ENCODE measurements at regions not wholly inside any gene's neighbourhood (a gene's known extent, or its start where the extent isn't known, plus 50 kb on each side); places are given as distances from the start of the nearest gene placed in this dataset.

GRCh38 chr2:215851696-215852095 lies 161.7 kb downstream of the MREG start:
- no peak for DNase-seq (ENCODE audit: low read depth)
- no peaks in the 10 kb centered on the region for H3K36me3 ChIP-seq (ENCODE audit: control insufficient read depth, insufficient read depth, low read length)
- no peak overlapping the region for H3K4me3 ChIP-seq (ENCODE audit: low read depth, low read length)
- TF ChIP-seq CTCF (IDR thresholded peaks at IDR 0.05; ENCODE audit: insufficient read depth, low read depth, low read length) = no peak
- ChIA-PET CTCF (no interaction called here), POLR2A (no interaction called here)
- H3K27me3 ChIP-seq (ENCODE audit: control insufficient read depth, insufficient read depth, low read length) = no peaks in the 10 kb centered on the region

GRCh38 chr2:215851082-215851481 lies 162.3 kb downstream of the MREG start:
- CTCF ChIA-PET = interaction anchor here (0.9 kb wide), 1 partner anchor 18 kb away, joined by 4 read pairs; no protein-coding TSS in a partner anchor
- POLR2A ChIA-PET = no interaction called here
- no peaks in the 10 kb centered on the region for H3K36me3 ChIP-seq (ENCODE audit: control insufficient read depth, insufficient read depth, low read length)
- no peaks in the 10 kb centered on the region for H3K27me3 ChIP-seq (ENCODE audit: control insufficient read depth, insufficient read depth, low read length)
- no peak for TF ChIP-seq CTCF (IDR thresholded peaks at IDR 0.05; ENCODE audit: insufficient read depth, low read depth, low read length)
- no peak for DNase-seq (ENCODE audit: low read depth)
- H3K4me3 ChIP-seq (ENCODE audit: low read depth, low read length) = no peak overlapping the region

GRCh38 chr2:215850380-215850779 lies 163.0 kb downstream of the MREG start:
- DNase-seq (ENCODE audit: low read depth) = no peak
- TF ChIP-seq CTCF (IDR thresholded peaks at IDR 0.05; ENCODE audit: insufficient read depth, low read depth, low read length) = no peak
- H3K27me3 ChIP-seq (ENCODE audit: control insufficient read depth, insufficient read depth, low read length) = no peaks in the 10 kb centered on the region
- no peak overlapping the region for H3K4me3 ChIP-seq (ENCODE audit: low read depth, low read length)
- CTCF ChIA-PET = interaction anchor here (0.6 to 0.9 kb wide), 2 partner anchors 19 to 64 kb away, joined by 4 read pairs; no protein-coding TSS in a partner anchor
- POLR2A ChIA-PET = no interaction called here
- H3K36me3 ChIP-seq (ENCODE audit: control insufficient read depth, insufficient read depth, low read length) = no peaks in the 10 kb centered on the region

GRCh38 chr2:215849771-215850170 lies 163.6 kb downstream of the MREG start:
- Histone ChIP-seq H3K36me3 (ENCODE audit: control insufficient read depth, insufficient read depth, low read length) (no peaks in the 10 kb centered on the region), H3K27me3 (ENCODE audit: control insufficient read depth, insufficient read depth, low read length) (no peaks in the 10 kb centered on the region), H3K4me3 (ENCODE audit: low read depth, low read length) (no peak overlapping the region)
- DNase-seq (ENCODE audit: low read depth) = no peak
- no peak for TF ChIP-seq CTCF (IDR thresholded peaks at IDR 0.05; ENCODE audit: insufficient read depth, low read depth, low read length)
- POLR2A ChIA-PET = no interaction called here
- CTCF ChIA-PET = interaction anchor here (0.6 kb wide), 1 partner anchor 65 kb away, joined by 4 read pairs; no protein-coding TSS in a partner anchor

GRCh38 chr2:215848698-215849097 lies 164.7 kb downstream of the MREG start:
- H3K36me3 ChIP-seq (ENCODE audit: control insufficient read depth, insufficient read depth, low read length) = no peaks in the 10 kb centered on the region
- TF ChIP-seq CTCF (IDR thresholded peaks at IDR 0.05; ENCODE audit: insufficient read depth, low read depth, low read length) = no peak
- CTCF ChIA-PET = no interaction called here
- POLR2A ChIA-PET = no interaction called here
- no peak overlapping the region for H3K4me3 ChIP-seq (ENCODE audit: low read depth, low read length)
- no peaks in the 10 kb centered on the region for H3K27me3 ChIP-seq (ENCODE audit: control insufficient read depth, insufficient read depth, low read length)
- no peak for DNase-seq (ENCODE audit: low read depth)

All from BJ (cell line).